ENCODE measurements at regions not wholly inside any gene's neighbourhood (a gene's known extent, or its start where the extent isn't known, plus 50 kb on each side); places are given as distances from the start of the nearest gene placed in this dataset.
A peak's percentile ranks its signal among the peaks of the same experiment; 100 is the strongest.

- no peaks in the 10 kb centered on the region for H3K79me2 ChIP-seq (ENCODE audit: low read length)
- no peaks in the 10 kb centered on the region for H3K9me2 ChIP-seq (replicated peaks; ENCODE audit: low read length)
- no TSS peak for BruUV-seq (replicated peaks)
- H3K9me3 ChIP-seq (ENCODE audit: low read length) = no peaks in the 10 kb centered on the region
- no peak overlapping the region for H3K4me3 ChIP-seq (ENCODE audit: low read length)
- peaks cover 4% of the 10 kb centered on the region; the same call in 1 of the 2 replicates for H3K4me1 ChIP-seq (ENCODE audit: insufficient read depth, low read length)
- no peak overlapping the region for H3K9ac ChIP-seq (ENCODE audit: low read length)
- peaks cover 20% of the 10 kb centered on the region for H3K27me3 ChIP-seq (ENCODE audit: low read length)
- no peaks in the 10 kb centered on the region for H4K20me1 ChIP-seq (ENCODE audit: low read length)
- CTCF ChIA-PET = no interaction called here
- intact Hi-C loops (cut with micrococcal nuclease) = no loop called here
- no peak for TF ChIP-seq EZH2phosphoT487 (IDR thresholded peaks at IDR 0.05; ENCODE audit: borderline replicate concordance, low read length)
- TF ChIP-seq EZH2 (IDR thresholded peaks at IDR 0.05; ENCODE audit: low read length, unreplicated experiment) = no peak
- TF ChIP-seq, protein P1, sequence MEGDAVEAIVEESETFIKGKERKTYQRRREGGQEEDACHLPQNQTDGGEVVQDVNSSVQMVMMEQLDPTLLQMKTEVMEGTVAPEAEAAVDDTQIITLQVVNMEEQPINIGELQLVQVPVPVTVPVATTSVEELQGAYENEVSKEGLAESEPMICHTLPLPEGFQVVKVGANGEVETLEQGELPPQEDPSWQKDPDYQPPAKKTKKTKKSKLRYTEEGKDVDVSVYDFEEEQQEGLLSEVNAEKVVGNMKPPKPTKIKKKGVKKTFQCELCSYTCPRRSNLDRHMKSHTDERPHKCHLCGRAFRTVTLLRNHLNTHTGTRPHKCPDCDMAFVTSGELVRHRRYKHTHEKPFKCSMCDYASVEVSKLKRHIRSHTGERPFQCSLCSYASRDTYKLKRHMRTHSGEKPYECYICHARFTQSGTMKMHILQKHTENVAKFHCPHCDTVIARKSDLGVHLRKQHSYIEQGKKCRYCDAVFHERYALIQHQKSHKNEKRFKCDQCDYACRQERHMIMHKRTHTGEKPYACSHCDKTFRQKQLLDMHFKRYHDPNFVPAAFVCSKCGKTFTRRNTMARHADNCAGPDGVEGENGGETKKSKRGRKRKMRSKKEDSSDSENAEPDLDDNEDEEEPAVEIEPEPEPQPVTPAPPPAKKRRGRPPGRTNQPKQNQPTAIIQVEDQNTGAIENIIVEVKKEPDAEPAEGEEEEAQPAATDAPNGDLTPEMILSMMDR (conservative IDR thresholded peaks at IDR 0.05; ENCODE audit: low read depth, low read length) = no peak
- ATAC-seq (no peak), DNase-seq (no peak)
- H3K36me3 ChIP-seq (ENCODE audit: low read depth, low read length) = no peaks in the 10 kb centered on the region
- POLR2A ChIA-PET (ENCODE audit: unreplicated experiment) = no interaction called here
- H3F3A ChIP-seq (ENCODE audit: low read length, unreplicated experiment) = no peaks in the 10 kb centered on the region
- no peak overlapping the region for H3K4me2 ChIP-seq (ENCODE audit: low read length)
- H2AFZ ChIP-seq (ENCODE audit: low read length) = no peak overlapping the region
- no peak overlapping the region for H3K27ac ChIP-seq (ENCODE audit: low read length)
Observed at GRCh38 chr12:13740149-13740545, 241.3 kb downstream of the GRIN2B start.

GRCh38 chr12:13735734-13736133, 245.7 kb downstream of the GRIN2B start:
- H3K9ac ChIP-seq (ENCODE audit: low read length) = no peak overlapping the region
- intact Hi-C loops (cut with micrococcal nuclease) = loop anchor here (5.0 kb wide), 1 partner anchor 207 kb away; no protein-coding TSS in a partner anchor

GRCh38 chr12:13734584-13735152, 246.7 kb downstream of the GRIN2B start:
- no peaks in the 10 kb centered on the region for H3K9me2 ChIP-seq (replicated peaks; ENCODE audit: low read length)
- DNase-seq (peak; percentile 45), ATAC-seq (no peak)
- H3K4me3 ChIP-seq (ENCODE audit: low read length) = no peak overlapping the region
- no peaks in the 10 kb centered on the region for H4K20me1 ChIP-seq (ENCODE audit: low read length)
- H3K27ac ChIP-seq (ENCODE audit: low read length) = no peak overlapping the region
- H3F3A ChIP-seq (ENCODE audit: low read length, unreplicated experiment) = no peaks in the 10 kb centered on the region
- CTCF ChIA-PET = no interaction called here
- no peak overlapping the region for H2AFZ ChIP-seq (ENCODE audit: low read length)
- no peaks in the 10 kb centered on the region for H3K36me3 ChIP-seq (ENCODE audit: low read depth, low read length)
- no peaks in the 10 kb centered on the region for H3K79me2 ChIP-seq (ENCODE audit: low read length)
- intact Hi-C loops (cut with micrococcal nuclease) = loop anchor here (5.0 kb wide), 1 partner anchor 208 kb away; no protein-coding TSS in a partner anchor
- H3K4me2 ChIP-seq (ENCODE audit: low read length) = no peak overlapping the region
- H3K4me1 ChIP-seq (ENCODE audit: insufficient read depth, low read length) = no peaks in the 10 kb centered on the region
- H3K9ac ChIP-seq (ENCODE audit: low read length) = no peak overlapping the region
- no peaks in the 10 kb centered on the region for H3K9me3 ChIP-seq (ENCODE audit: low read length)
- no peaks in the 10 kb centered on the region for H3K27me3 ChIP-seq (ENCODE audit: low read length)
- TF ChIP-seq EZH2phosphoT487 (IDR thresholded peaks at IDR 0.05; ENCODE audit: borderline replicate concordance, low read length) (no peak), EZH2 (IDR thresholded peaks at IDR 0.05; ENCODE audit: low read length, unreplicated experiment) (no peak)
- TF ChIP-seq, protein P1 (conservative IDR thresholded peaks at IDR 0.05; ENCODE audit: low read depth, low read length) = no peak
- BruUV-seq (replicated peaks) = no TSS peak
- POLR2A ChIA-PET (ENCODE audit: unreplicated experiment) = no interaction called here

More at GRCh38 chr12:13735734-13736133, 245.7 kb downstream of the GRIN2B start:
- Histone ChIP-seq H3K9me3 (ENCODE audit: low read length) (no peaks in the 10 kb centered on the region), H3K79me2 (ENCODE audit: low read length) (no peaks in the 10 kb centered on the region), H2AFZ (ENCODE audit: low read length) (no peak overlapping the region), H3K4me3 (ENCODE audit: low read length) (no peak overlapping the region), H3K36me3 (ENCODE audit: low read depth, low read length) (no peaks in the 10 kb centered on the region), H3K4me1 (ENCODE audit: insufficient read depth, low read length) (no peaks in the 10 kb centered on the region), H3K4me2 (ENCODE audit: low read length) (no peak overlapping the region), H3K27me3 (ENCODE audit: low read length) (no peaks in the 10 kb centered on the region), H3K9me2 (replicated peaks; ENCODE audit: low read length) (no peaks in the 10 kb centered on the region), H4K20me1 (ENCODE audit: low read length) (no peaks in the 10 kb centered on the region), H3F3A (ENCODE audit: low read length, unreplicated experiment) (no peaks in the 10 kb centered on the region), H3K27ac (ENCODE audit: low read length) (no peak overlapping the region)
- CTCF ChIA-PET = no interaction called here
- no TSS peak for BruUV-seq (replicated peaks)
- POLR2A ChIA-PET (ENCODE audit: unreplicated experiment) = no interaction called here
- ATAC-seq = no peak
- no peak for TF ChIP-seq EZH2phosphoT487 (IDR thresholded peaks at IDR 0.05; ENCODE audit: borderline replicate concordance, low read length)
- TF ChIP-seq EZH2 (IDR thresholded peaks at IDR 0.05; ENCODE audit: low read length, unreplicated experiment) = no peak
- TF ChIP-seq, protein P1 (conservative IDR thresholded peaks at IDR 0.05; ENCODE audit: low read depth, low read length) = no peak
- DNase-seq = no peak
